GM18520 (cell line): ENCODE measurements at regions not wholly inside any gene's neighbourhood (a gene's known extent, or its start where the extent isn't known, plus 50 kb on each side); places are given as distances from the start of the nearest gene placed in this dataset.

ENCODE experiments used
- ATAC-seq: cut with Tn5 transposase; IDR thresholded peaks from one replicate; pipeline ENCODE4 v1.9.1; 2021; ENCODE audit not compliant: unreplicated experiment

GRCh38 chr9:26744191-26744965 is 148.2 kb downstream of the CAAP1 start:
- no peak for ATAC-seq

GRCh38 chr9:26742828-26743476 is 149.7 kb downstream of the CAAP1 start:
- no peak for ATAC-seq

- ATAC-seq: peak; percentile 83
These were observed 157.4 kb downstream of the CAAP1 start for GRCh38 chr9:26735160-26735559.

GRCh38 chr9:26729187-26729586 is 163.4 kb downstream of the CAAP1 start:
- ATAC-seq: no peak

DNA sequence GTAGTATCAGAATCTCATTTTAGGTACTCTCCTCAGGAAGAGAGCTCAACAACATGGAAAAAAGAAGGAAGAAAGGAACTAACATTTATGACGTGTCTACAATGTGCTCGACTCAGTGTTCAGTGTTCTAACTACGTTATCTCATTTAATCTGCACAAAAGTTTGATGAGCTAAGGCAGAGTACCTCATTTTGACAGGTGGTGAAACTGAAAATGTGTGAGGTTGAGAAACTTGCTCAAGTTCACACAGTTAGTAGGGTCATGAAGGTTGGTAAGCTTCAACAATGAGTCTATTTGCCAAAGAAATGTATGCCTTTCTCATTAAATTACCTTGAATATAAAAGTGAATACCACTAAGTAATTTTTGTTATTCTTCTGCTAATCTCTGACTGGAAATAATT is 165.1 kb downstream of the CAAP1 start:
- peak; percentile 96 for ATAC-seq

- no peak for ATAC-seq
These were observed 167.0 kb downstream of the CAAP1 start for GRCh38 chr9:26725573-26725972.

GRCh38 chr9:26723486-26723885 is 169.1 kb downstream of the CAAP1 start:
- no peak for ATAC-seq

- no peak for ATAC-seq
These were observed 169.8 kb downstream of the CAAP1 start for GRCh38 chr9:26722755-26723154.

DNA sequence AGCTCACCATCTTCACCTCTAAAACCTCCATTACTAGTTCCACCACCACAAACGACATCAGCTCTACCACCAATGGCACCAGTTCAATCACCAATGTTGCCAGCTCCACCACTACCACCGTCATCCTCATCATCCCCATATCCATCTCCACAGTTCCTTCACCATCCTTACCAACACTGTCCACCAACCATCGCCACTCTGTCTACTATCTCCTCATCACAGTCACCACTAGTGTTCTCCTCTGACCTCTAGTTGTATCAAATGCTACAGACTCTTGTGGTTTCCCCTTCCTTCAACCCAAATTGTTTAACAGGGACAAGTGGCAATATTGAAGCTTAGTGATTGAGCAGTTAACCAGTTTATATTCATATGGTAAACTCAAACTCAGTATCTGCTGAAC is 182.6 kb downstream of the CAAP1 start:
- no peak for ATAC-seq

GRCh38 chr9:26706223-26706622 is 186.4 kb downstream of the CAAP1 start:
- ATAC-seq: no peak

DNA sequence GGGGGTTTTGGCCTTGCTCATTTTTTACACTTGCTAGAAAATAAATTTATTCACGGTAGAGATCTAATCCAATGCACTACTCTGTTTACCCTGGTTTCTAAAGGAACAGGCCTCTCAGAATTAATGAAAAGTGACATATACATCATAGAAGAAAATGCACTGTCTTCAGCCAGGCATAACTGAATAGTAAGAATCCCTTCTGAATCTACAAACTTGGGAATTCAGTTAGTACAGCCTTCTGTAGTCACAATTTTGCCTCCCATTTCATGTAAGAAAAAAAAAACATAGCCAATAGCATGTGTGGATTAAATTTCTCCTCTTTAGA is 197.3 kb downstream of the CAAP1 start:
- no peak for ATAC-seq

GRCh38 chr9:26694381-26695297 is 198.0 kb downstream of the CAAP1 start:
- no peak for ATAC-seq

DNA sequence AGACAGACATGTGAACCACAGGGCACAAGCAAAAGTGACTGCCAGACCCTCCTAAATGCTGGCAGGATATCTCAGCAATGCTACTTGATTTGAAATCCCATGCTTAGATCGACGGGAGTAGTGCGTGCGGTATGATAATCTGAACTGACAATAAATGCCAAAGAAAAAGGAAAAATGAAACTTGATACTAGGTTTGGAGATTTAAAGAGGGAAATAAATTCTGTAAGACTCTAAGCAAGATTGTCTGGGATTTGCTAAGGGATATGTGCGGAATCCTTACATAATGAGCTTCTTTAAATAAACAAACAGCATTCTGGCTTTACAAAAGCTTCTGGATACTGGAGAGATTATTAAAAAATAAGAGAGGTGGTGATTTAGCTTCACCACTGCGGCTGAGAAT is 203.6 kb downstream of the CAAP1 start:
- no peak for ATAC-seq

GRCh38 chr9:26687421-26687820 is 205.2 kb downstream of the CAAP1 start:
- ATAC-seq: no peak

DNA sequence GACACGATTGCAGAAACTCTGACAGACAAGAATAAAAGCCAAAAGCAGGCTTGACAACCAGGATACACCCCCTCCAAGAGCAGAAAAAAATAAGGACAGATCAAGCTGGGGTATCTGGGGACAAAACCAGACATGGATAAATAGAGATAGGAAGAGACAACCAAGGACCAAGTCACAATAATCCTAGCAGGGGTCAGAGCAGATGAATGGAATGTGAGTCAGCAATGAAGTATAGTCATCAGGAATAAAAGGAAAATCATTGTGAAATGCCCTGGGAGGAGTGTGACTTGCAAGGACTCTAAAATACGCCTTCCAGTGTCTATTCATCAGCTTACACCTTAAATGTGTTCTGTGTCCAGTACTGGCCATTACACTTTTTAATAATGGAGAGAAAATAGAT is 206.8 kb downstream of the CAAP1 start:
- no peak for ATAC-seq

- ATAC-seq: no peak
These were observed 208.6 kb downstream of the CAAP1 start for GRCh38 chr9:26684029-26684428.

DNA sequence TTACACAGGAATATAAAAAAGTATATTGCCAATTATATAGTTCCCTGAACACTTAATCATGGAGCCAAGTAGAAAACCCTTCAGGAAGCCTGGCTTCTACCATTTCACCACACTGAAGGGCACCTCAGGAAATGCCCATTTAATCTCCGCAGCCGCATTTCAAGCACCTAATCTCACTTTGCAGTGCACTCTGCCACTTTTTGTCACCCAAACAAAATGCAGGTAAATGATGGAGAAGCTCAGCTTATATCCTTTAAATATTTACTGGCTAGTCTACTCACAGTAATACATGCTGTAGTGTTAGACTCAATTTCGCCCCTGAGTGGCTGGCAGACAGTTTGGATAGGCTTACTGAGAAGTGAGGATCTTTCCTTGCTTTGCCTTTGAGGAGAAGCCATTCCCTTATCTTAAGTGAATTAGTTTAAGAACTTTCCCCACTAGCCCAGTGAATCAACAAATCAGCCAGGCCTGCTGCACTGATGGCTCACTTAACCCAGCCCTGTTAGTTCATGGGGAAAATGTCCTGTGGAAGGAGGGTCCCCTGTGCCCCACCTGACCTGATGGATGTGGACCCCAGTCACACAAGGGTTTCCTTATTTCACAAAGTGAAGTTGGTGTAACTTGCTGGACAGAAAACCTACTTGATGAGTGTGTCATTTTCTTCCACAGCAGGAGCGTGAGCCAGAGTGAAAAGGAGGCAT is 209.7 kb downstream of the CAAP1 start:
- ATAC-seq: no peak

- ATAC-seq: no peak
These were observed 210.6 kb downstream of the CAAP1 start for GRCh38 chr9:26682041-26682440.

DNA sequence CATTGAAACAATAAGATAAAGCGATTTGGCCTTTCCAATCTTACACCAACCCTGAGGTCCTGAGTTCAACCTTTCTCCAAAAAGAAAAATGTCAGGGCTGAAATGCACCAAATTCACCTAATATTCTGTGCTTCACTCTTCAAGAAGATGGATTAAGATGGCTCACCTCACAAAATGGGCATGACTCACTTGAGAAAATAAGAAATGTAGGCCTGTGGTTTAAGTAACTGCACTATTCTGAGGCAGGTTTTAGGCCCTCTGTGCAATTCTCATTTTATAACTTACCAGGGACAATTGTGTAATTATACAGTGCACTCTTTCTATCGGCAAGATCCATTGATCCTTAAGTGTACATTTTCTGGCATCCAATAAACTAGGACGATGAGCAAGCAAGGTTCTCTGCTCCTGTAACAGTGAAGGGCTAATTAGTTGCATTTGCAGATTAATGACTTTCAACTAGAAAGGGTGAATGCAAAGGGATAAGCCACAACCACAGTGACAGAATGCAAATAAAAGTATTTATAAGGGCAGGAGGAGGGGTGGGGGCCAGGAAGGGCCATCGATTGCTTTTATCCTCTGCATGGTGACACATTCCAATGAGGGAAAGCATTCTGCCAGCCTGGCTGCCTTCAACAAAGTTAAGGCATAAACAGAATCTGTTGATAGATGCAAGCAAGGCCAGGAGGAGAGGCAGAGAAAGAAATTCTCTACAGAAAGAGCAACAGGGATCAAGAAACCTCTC is 214.5 kb downstream of the CAAP1 start:
- no peak for ATAC-seq

DNA sequence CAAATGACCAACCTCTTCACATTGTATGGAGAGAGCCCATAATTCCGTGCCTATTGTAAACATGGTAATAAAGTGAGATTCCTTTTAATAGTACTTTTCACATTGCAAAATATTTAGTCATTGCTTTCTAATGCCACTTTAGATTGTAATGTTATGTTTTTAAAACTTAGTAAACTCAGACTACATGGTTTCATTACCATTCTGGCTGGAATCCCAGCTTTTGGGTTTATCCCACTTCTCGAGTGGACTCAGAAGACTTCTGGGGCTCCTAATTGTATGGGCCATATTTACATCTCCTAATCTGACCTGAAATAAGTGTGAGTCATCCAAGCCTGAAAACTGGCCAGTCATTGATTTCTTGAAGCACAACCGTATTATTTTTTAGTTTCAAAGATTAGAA is 217.6 kb downstream of the CAAP1 start:
- ATAC-seq: no peak

GRCh38 chr9:26673261-26673660 is 219.3 kb downstream of the CAAP1 start:
- no peak for ATAC-seq
